GM12865 (cell line): ENCODE measurements at regions not wholly inside any gene's neighbourhood (a gene's known extent, or its start where the extent isn't known, plus 50 kb on each side); places are given as distances from the start of the nearest gene placed in this dataset.
"Not testable (repeated sequence)": the region's sequence is repeated elsewhere in the genome, so short reads cannot be mapped to it uniquely, and the experiment has no call there.

Source experiments
- DNase-seq: peaks from one replicate; pipeline ENCODE4 v3.0.0; 2010; ENCODE audit warnings: low read depth
- H3K4me3 ChIP-seq: 2 replicates; pipeline ENCODE4 v1.5.1; 2011; ENCODE audit warnings: mild to moderate bottlenecking, low read depth, low read length, control low read depth
- TF ChIP-seq, protein P1 (sequence below): IDR thresholded peaks from 2 replicates; pipeline ENCODE4 v1.5.1; 2011; ENCODE audit warnings: low read length, control low read depth, low read depth, inconsistent platforms; ENCODE audit not compliant: insufficient read depth; ENCODE audit errors: missing control alignments

- DNase-seq = no peak
- H3K4me3 ChIP-seq = no peak overlapping the region
- TF ChIP-seq, protein P1, sequence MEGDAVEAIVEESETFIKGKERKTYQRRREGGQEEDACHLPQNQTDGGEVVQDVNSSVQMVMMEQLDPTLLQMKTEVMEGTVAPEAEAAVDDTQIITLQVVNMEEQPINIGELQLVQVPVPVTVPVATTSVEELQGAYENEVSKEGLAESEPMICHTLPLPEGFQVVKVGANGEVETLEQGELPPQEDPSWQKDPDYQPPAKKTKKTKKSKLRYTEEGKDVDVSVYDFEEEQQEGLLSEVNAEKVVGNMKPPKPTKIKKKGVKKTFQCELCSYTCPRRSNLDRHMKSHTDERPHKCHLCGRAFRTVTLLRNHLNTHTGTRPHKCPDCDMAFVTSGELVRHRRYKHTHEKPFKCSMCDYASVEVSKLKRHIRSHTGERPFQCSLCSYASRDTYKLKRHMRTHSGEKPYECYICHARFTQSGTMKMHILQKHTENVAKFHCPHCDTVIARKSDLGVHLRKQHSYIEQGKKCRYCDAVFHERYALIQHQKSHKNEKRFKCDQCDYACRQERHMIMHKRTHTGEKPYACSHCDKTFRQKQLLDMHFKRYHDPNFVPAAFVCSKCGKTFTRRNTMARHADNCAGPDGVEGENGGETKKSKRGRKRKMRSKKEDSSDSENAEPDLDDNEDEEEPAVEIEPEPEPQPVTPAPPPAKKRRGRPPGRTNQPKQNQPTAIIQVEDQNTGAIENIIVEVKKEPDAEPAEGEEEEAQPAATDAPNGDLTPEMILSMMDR = no peak
These were observed 724.9 kb downstream of the MAT2B start for GRCh38 chr5:164230341-164230740.

DNA sequence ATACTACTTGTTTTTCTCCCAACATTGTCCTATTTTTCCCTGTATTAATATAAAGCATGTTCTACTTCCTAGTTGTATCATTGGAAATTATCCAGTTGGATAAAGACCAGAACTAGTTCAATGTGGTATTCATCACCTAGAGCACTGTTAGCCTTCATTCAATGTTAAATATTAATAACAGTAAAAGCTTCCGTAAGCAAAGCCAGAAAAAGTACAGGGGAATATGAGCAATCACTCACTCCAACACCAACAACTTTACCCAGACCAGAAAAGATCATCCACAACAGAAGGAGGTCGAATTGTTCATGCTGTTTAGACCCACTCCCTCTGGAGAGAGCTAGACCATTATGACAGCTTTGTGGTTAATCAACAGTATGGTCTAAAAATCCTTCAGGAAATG is 728.4 kb downstream of the MAT2B start:
- DNase-seq = no peak
- TF ChIP-seq, protein P1 = no peak
- no peak overlapping the region for H3K4me3 ChIP-seq

DNA sequence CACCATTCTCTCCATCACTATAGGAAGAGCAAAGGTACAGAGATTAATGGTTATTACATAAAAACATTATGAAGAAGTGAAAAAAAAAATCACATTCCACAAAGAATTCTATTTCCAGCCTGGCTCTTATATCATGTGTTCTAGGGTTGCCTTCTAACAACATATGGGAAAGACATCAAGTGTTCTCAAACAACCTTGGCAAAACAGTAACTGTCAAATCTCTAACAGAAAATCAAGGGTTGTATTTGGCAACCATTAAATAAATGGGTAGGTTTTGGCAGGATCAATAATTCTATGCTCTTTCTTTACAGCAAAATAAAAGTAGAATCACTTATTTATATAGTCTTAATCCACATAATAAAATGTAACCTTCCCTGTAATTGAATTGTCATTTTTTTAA is 728.9 kb downstream of the MAT2B start:
- H3K4me3 ChIP-seq = no peak overlapping the region
- TF ChIP-seq, protein P1 = no peak
- no peak for DNase-seq

GRCh38 chr5:164235300-164235891 is 730.0 kb downstream of the MAT2B start:
- TF ChIP-seq, protein P1 = no peak
- no peak for DNase-seq
- H3K4me3 ChIP-seq = no peak overlapping the region

GRCh38 chr5:164237486-164237885 is 732.1 kb downstream of the MAT2B start:
- DNase-seq = no peak
- TF ChIP-seq, protein P1 = no peak
- no peak overlapping the region for H3K4me3 ChIP-seq

- not testable (repeated sequence) for DNase-seq, H3K4me3 ChIP-seq
These were observed 746.4 kb downstream of the MAT2B start for GRCh38 chr5:164251781-164252180.

DNA sequence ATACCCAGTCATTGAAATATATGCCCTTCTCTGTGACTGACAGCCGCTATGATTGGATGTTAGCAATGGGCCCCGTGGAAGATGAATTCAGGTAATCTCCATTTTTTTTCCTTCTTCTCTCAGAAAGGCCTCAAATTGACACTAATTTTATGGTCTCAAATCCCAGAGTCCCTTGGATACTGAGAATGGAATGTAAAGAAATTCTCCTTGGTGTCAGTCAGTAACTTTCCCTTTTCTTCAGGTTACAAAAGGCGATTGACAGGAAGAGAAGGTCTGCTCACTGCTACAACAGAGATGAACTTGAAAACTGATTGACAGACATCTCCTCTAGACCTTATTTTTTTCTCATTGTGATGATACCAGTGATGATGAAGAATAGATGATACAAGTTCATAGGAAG is 748.3 kb downstream of the MAT2B start:
- TF ChIP-seq, protein P1 = no peak
- H3K4me3 ChIP-seq = no peak overlapping the region
- DNase-seq = no peak
